ENCODE measurements at regions not wholly inside any gene's neighbourhood (a gene's known extent, or its start where the extent isn't known, plus 50 kb on each side); places are given as distances from the start of the nearest gene placed in this dataset.

- TF ChIP-seq CTCF (conservative IDR thresholded peaks at IDR 0.05): no peak
- H3K27ac ChIP-seq: no peak overlapping the region
Measured at GRCh38 chr21:43324596-43324995, 102.3 kb downstream of the SIK1 start.

DNA sequence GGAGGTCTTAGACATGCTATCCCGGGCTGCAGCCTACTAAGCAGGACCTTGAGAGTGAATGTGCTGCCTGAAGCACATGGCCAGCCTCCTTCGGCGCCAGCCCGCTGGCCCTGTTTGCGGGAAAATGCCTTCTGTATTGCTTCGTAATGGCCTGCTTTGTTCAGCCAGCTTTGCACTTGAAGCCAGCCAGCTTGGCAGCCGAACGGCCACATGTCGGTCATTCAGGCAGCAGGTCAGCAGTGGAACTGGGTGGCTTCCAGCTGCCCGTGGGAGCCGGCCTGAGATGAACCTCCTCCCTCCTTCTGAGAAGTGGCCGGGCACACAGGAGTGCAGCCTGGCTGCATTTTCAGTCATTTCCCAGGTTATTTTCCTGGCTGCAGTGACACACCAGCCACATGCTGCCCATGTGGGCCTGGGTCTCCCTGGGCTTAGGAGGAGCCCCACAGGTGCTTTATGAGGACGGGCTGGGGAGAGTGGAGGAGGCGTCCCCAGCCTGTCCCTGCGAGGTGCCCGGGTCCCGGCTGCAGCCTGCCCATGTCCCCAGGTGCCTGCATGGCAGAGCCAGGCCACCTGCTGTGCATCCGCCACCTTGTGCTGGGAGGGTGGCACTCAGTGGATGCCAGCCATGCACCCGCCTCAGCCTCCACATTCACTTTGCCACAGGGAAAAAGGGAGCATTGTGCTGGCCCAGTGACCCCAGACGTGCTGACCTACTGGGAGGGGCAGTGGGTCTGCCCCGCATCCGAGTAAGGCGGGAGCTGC lies 103.5 kb downstream of the SIK1 start:
- no peak for TF ChIP-seq CTCF (conservative IDR thresholded peaks at IDR 0.05)
- peak overlapping the region; percentile 75 for H3K27ac ChIP-seq

- TF ChIP-seq CTCF (conservative IDR thresholded peaks at IDR 0.05): no peak
- peak overlapping the region; percentile 75 for H3K27ac ChIP-seq
Measured at GRCh38 chr21:43322805-43323204, 104.1 kb downstream of the SIK1 start.

DNA sequence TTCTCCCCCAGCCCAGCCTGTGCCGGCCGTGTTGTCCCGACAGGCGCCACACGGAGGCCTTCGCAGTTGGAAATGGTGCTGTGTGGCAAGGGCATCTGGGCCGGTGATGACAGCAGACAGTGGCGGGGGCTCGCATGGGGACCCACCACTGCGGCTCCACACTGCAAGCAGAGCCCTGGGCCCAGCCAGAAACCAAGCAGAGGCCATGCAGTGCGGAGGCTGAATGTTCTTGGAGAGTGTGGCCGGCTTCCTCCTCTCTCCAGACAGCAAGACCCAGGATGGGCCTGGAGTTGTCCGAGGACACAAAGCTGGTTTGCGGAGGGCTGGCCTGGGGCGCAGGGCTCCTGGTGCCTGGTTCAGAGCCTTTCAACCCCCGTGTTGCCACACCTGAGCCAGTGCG lies 104.6 kb downstream of the SIK1 start:
- TF ChIP-seq CTCF (conservative IDR thresholded peaks at IDR 0.05): no peak
- H3K27ac ChIP-seq: peak overlapping the region; percentile 75

DNA sequence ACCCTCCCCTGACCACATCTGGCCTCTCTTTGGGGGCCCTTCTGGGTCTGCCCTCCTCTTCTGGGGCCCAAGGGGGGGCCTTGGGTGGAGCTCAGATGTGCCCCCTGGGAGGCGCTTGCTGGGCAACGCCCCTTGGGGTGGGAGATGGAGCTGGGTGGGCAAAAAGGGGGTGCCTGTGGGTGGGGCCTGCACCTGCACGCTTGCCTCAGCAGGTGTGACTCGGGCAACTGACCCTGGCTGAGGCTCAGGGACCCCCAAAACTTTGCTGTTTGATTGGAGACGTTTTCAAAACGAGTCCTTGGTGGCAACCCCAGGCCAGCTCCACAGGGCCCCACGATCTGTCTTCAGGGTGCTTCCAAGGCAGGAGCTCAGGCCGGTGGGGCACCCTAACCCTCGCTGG lies 105.3 kb downstream of the SIK1 start:
- no peak overlapping the region; the same call in 1 of the 2 replicates for H3K27ac ChIP-seq
- TF ChIP-seq CTCF (conservative IDR thresholded peaks at IDR 0.05): no peak

- no peak for TF ChIP-seq CTCF (conservative IDR thresholded peaks at IDR 0.05)
- no peak overlapping the region for H3K27ac ChIP-seq
Measured at GRCh38 chr21:43321111-43321510, 105.8 kb downstream of the SIK1 start.

GRCh38 chr21:43320526-43320925 lies 106.4 kb downstream of the SIK1 start:
- H3K27ac ChIP-seq: no peak overlapping the region; the same call in 1 of the 2 replicates
- TF ChIP-seq CTCF (conservative IDR thresholded peaks at IDR 0.05): no peak

Data from VCaP (cell line).